OCI-LY1 (cell line): ENCODE measurements at regions not wholly inside any gene's neighbourhood (a gene's known extent, or its start where the extent isn't known, plus 50 kb on each side); places are given as distances from the start of the nearest gene placed in this dataset.

ENCODE experiments used
- H2AFZ ChIP-seq: fragments of 200-600 bp; sonication (generic), shearing (Covaris generic); 2 replicates; pipeline ENCODE4 v1.6.0; 2014; ENCODE audit warnings: antibody characterized with exemption, mild to moderate bottlenecking, low read length
- H3F3A ChIP-seq: fragments of 200-600 bp; sonication (generic), shearing (Covaris generic); 2 replicates; pipeline ENCODE4 v1.6.0; 2014; ENCODE audit warnings: mild to moderate bottlenecking, antibody characterized with exemption, low read length, moderate library complexity; ENCODE audit not compliant: insufficient read depth
- H3K27ac ChIP-seq: fragments of 200-600 bp; sonication (generic); 2 replicates; pipeline ENCODE4 v1.5.1; 2014; ENCODE audit warnings: low read length, mixed run types, mild to moderate bottlenecking, low read depth; ENCODE audit not compliant: poor library complexity, severe bottlenecking
- H3K27me3 ChIP-seq: fragments of 200-600 bp; sonication (generic); 2 replicates; pipeline ENCODE4 v1.6.0; 2014; ENCODE audit warnings: antibody characterized with exemption, mild to moderate bottlenecking, low read length, moderate library complexity; ENCODE audit not compliant: insufficient read depth
- H3K36me3 ChIP-seq: fragments of 200-600 bp; sonication (generic); 2 replicates; pipeline ENCODE4 v1.6.1; 2014; ENCODE audit warnings: mild to moderate bottlenecking, antibody characterized with exemption, low read length, moderate library complexity, mixed read lengths; ENCODE audit not compliant: insufficient read depth
- H3K4me1 ChIP-seq: fragments of 200-600 bp; sonication (generic); 2 replicates; pipeline ENCODE4 v1.5.1; 2014; ENCODE audit warnings: mild to moderate bottlenecking, low read length, moderate library complexity; ENCODE audit not compliant: insufficient read depth, severe bottlenecking
- H3K4me2 ChIP-seq: fragments of 200-600 bp; sonication (generic), shearing (Covaris generic); 2 replicates; pipeline ENCODE4 v1.6.1; 2014; ENCODE audit warnings: low read length
- H3K4me3 ChIP-seq: fragments of 200-600 bp; sonication (generic); 2 replicates; pipeline ENCODE4 v1.5.1; 2014; ENCODE audit warnings: low read length, low read depth, mild to moderate bottlenecking, mixed read lengths; ENCODE audit not compliant: poor library complexity, severe bottlenecking
- H3K79me2 ChIP-seq: fragments of 200-600 bp; shearing (Covaris generic); 2 replicates; pipeline ENCODE4 v1.6.1; 2016; ENCODE audit warnings: mixed run types, low read length, mixed read lengths; ENCODE audit not compliant: insufficient read depth
- H3K9ac ChIP-seq: fragments of 200-600 bp; sonication (generic), shearing (Covaris generic); 2 replicates; pipeline ENCODE4 v1.6.1; 2014; ENCODE audit warnings: mild to moderate bottlenecking, low read length, mixed read lengths
- H3K9me2 ChIP-seq: fragments of 200-600 bp; sonication (generic), shearing (Covaris generic); 2 replicates; pipeline ENCODE4 v1.6.1; 2014; ENCODE audit warnings: low read depth, mild to moderate bottlenecking, low read length, mixed read lengths
- H3K9me3 ChIP-seq: fragments of 200-600 bp; shearing (Covaris generic); 2 replicates; pipeline ENCODE4 v1.6.1; 2014; ENCODE audit warnings: low read length, mixed read lengths
- H4K20me1 ChIP-seq: fragments of 200-600 bp; sonication (generic), shearing (Covaris generic); 2 replicates; pipeline ENCODE4 v1.6.0; 2016; ENCODE audit warnings: mild to moderate bottlenecking, low read length; ENCODE audit not compliant: insufficient read depth
- CTCF ChIP-seq: fragments of 200-600 bp; sonication (generic), shearing (Covaris generic); IDR thresholded peaks from 2 replicates; pipeline ENCODE4 v1.5.1; 2017; ENCODE audit warnings: mild to moderate bottlenecking, antibody characterized with exemption, low read length, moderate library complexity, mixed read lengths
- EZH2 ChIP-seq: fragments of 200-600 bp; sonication (generic), shearing (Covaris generic); IDR thresholded peaks from 2 replicates; pipeline ENCODE4 v1.8.0; 2017; ENCODE audit warnings: borderline replicate concordance, mixed run types, mild to moderate bottlenecking, antibody characterized with exemption, low read length, moderate library complexity, mixed read lengths

GRCh38 chr12:3418609-3419390, 72.2 kb upstream of the PRMT8 start:
- Histone ChIP-seq H4K20me1 (no peaks in the 10 kb centered on the region), H3K79me2 (no peaks in the 10 kb centered on the region), H3K4me2 (no peak overlapping the region), H3K27ac (no peak overlapping the region), H3K36me3 (no peaks in the 10 kb centered on the region), H3K27me3 (no peaks in the 10 kb centered on the region), H3F3A (no peaks in the 10 kb centered on the region), H3K9me2 (no peaks in the 10 kb centered on the region), H2AFZ (no peak overlapping the region), H3K9me3 (no peaks in the 10 kb centered on the region), H3K9ac (no peak overlapping the region), H3K4me1 (no peaks in the 10 kb centered on the region), H3K4me3 (no peak overlapping the region)
- no peak for TF ChIP-seq EZH2
- TF ChIP-seq CTCF = no peak

GRCh38 chr12:3419558-3419957, 71.4 kb upstream of the PRMT8 start:
- Histone ChIP-seq H3K27me3 (no peaks in the 10 kb centered on the region), H3K9me3 (no peaks in the 10 kb centered on the region), H2AFZ (no peak overlapping the region), H3K79me2 (no peaks in the 10 kb centered on the region), H3K4me1 (no peaks in the 10 kb centered on the region), H3K36me3 (no peaks in the 10 kb centered on the region), H3F3A (no peaks in the 10 kb centered on the region), H3K4me3 (no peak overlapping the region), H3K27ac (no peak overlapping the region), H3K9ac (no peak overlapping the region), H4K20me1 (no peaks in the 10 kb centered on the region), H3K4me2 (no peak overlapping the region), H3K9me2 (no peaks in the 10 kb centered on the region)
- TF ChIP-seq CTCF = no peak
- TF ChIP-seq EZH2 = no peak

- TF ChIP-seq CTCF (no peak), EZH2 (no peak)
- Histone ChIP-seq H3K9ac (no peak overlapping the region), H3K27ac (no peak overlapping the region), H3K4me1 (no peaks in the 10 kb centered on the region), H3K36me3 (no peaks in the 10 kb centered on the region), H2AFZ (no peak overlapping the region), H3K4me2 (no peak overlapping the region), H3F3A (no peaks in the 10 kb centered on the region), H4K20me1 (no peaks in the 10 kb centered on the region), H3K27me3 (no peaks in the 10 kb centered on the region), H3K4me3 (no peak overlapping the region), H3K9me2 (no peaks in the 10 kb centered on the region), H3K9me3 (no peaks in the 10 kb centered on the region), H3K79me2 (no peaks in the 10 kb centered on the region)
These were observed 70.3 kb upstream of the PRMT8 start for GRCh38 chr12:3420693-3421092.
